T1000 (cell line): ENCODE measurements at regions not wholly inside any gene's neighbourhood (a gene's known extent, or its start where the extent isn't known, plus 50 kb on each side); places are given as distances from the start of the nearest gene placed in this dataset.

Source experiments
- DNase-seq: peaks from one replicate; lab custom pipeline; 2025; ENCODE audit warnings: mixed read lengths; lab: John Stamatoyannopoulos, UW

GRCh38 chr14:65186951-65187350 lies 84.6 kb upstream of the MAX start:
- DNase-seq = no peak

- DNase-seq = no peak
Measured at GRCh38 chr14:65187421-65188049, 85.2 kb upstream of the MAX start.

- no peak for DNase-seq
Measured at GRCh38 chr14:65190312-65190711, 88.0 kb upstream of the MAX start.

GRCh38 chr14:65191716-65192115 lies 89.4 kb upstream of the MAX start:
- DNase-seq = no peak

GRCh38 chr14:65192686-65193085 lies 90.4 kb upstream of the MAX start:
- no peak for DNase-seq

GRCh38 chr14:65193916-65194590 lies 91.7 kb upstream of the MAX start:
- DNase-seq = no peak

- DNase-seq = no peak
Measured at GRCh38 chr14:65195042-65195719, 92.9 kb upstream of the MAX start.

GRCh38 chr14:65198346-65198745 lies 96.0 kb upstream of the MAX start:
- DNase-seq = no peak

- DNase-seq = no peak
Measured at GRCh38 chr14:65200454-65200853, 98.1 kb upstream of the MAX start.

- DNase-seq = no peak
Measured at GRCh38 chr14:65203574-65203973, 101.3 kb upstream of the MAX start.

- DNase-seq = no peak
Measured at GRCh38 chr14:65204056-65204455, 101.7 kb upstream of the MAX start.

- no peak for DNase-seq
Measured at GRCh38 chr14:65206078-65206447, 103.7 kb upstream of the MAX start.

- no peak for DNase-seq
Measured at GRCh38 chr14:65206448-65207096, 104.3 kb upstream of the MAX start.

GRCh38 chr14:65208548-65208947 lies 106.2 kb upstream of the MAX start:
- no peak for DNase-seq

- no peak for DNase-seq
Measured at GRCh38 chr14:65210118-65210821, 108.0 kb upstream of the MAX start.

- DNase-seq = no peak
Measured at GRCh38 chr14:65210822-65211182, 108.5 kb upstream of the MAX start.

GRCh38 chr14:65211341-65211987 lies 109.1 kb upstream of the MAX start:
- no peak for DNase-seq

GRCh38 chr14:65213316-65213715 lies 111.0 kb upstream of the MAX start:
- DNase-seq = no peak

GRCh38 chr14:65214741-65215140 lies 112.4 kb upstream of the MAX start:
- no peak for DNase-seq

- DNase-seq = no peak
Measured at GRCh38 chr14:65219353-65219752, 117.0 kb upstream of the MAX start.

GRCh38 chr14:65222440-65222858 lies 120.1 kb upstream of the MAX start:
- peak; percentile 21 for DNase-seq

- no peak for DNase-seq
Measured at GRCh38 chr14:65223636-65224035, 121.3 kb upstream of the MAX start.
